KMS-11 (cell line): ENCODE measurements at regions not wholly inside any gene's neighbourhood (a gene's known extent, or its start where the extent isn't known, plus 50 kb on each side); places are given as distances from the start of the nearest gene placed in this dataset.

Experiments
- H2AFZ ChIP-seq: fragments of 200-600 bp; sonication (generic); 2 replicates; pipeline ENCODE4 v1.6.1; 2016; ENCODE audit warnings: antibody characterized with exemption, mixed run types, low read depth
- H3K27ac ChIP-seq: fragments of 200-600 bp; sonication (generic); 2 replicates; pipeline ENCODE4 v1.6.1; 2016; ENCODE audit warnings: mild to moderate bottlenecking, mixed run types
- H3K27me3 ChIP-seq: fragments of 200-600 bp; sonication (generic); 2 replicates; pipeline ENCODE4 v1.6.1; 2017; ENCODE audit warnings: mild to moderate bottlenecking, low read depth, mixed run types, moderate library complexity; ENCODE audit not compliant: insufficient read depth
- H3K36me3 ChIP-seq: fragments of 200-600 bp; sonication (generic); 2 replicates; pipeline ENCODE4 v1.6.1; 2017; ENCODE audit warnings: mild to moderate bottlenecking, mixed run types; ENCODE audit not compliant: insufficient read depth
- H3K4me1 ChIP-seq: fragments of 200-600 bp; sonication (generic); 2 replicates; pipeline ENCODE4 v1.6.1; 2016; ENCODE audit warnings: mild to moderate bottlenecking, low read depth, mixed run types; ENCODE audit not compliant: poor library complexity, severe bottlenecking
- H3K4me2 ChIP-seq: fragments of 200-600 bp; sonication (generic); 2 replicates; pipeline ENCODE4 v1.7.0; 2016; ENCODE audit warnings: mild to moderate bottlenecking, mixed run types
- H3K4me3 ChIP-seq: fragments of 200-600 bp; sonication (generic); IDR thresholded peaks from 2 replicates; pipeline ENCODE4 v1.6.1; 2017; ENCODE audit warnings: low read depth, low read length, mixed read lengths; ENCODE audit not compliant: insufficient read depth
- H3K79me2 ChIP-seq: fragments of 200-600 bp; sonication (generic); 2 replicates; pipeline ENCODE4 v1.6.1; 2016; ENCODE audit warnings: low read depth, mixed run types; ENCODE audit not compliant: insufficient read depth
- H3K9ac ChIP-seq: fragments of 200-600 bp; sonication (generic); 2 replicates; pipeline ENCODE4 v1.6.1; 2016; ENCODE audit warnings: mild to moderate bottlenecking, mixed run types
- H4K20me1 ChIP-seq: fragments of 200-600 bp; sonication (generic); 2 replicates; pipeline ENCODE4 v1.6.1; 2016; ENCODE audit warnings: mild to moderate bottlenecking, mixed run types; ENCODE audit not compliant: insufficient read depth
- CTCF ChIP-seq: fragments of 200-600 bp; sonication (generic); conservative IDR thresholded peaks from 2 replicates; pipeline ENCODE4 v1.6.1; 2017; ENCODE audit warnings: low read depth, mild to moderate bottlenecking, antibody characterized with exemption, low read length, moderate library complexity, mixed read lengths

DNA sequence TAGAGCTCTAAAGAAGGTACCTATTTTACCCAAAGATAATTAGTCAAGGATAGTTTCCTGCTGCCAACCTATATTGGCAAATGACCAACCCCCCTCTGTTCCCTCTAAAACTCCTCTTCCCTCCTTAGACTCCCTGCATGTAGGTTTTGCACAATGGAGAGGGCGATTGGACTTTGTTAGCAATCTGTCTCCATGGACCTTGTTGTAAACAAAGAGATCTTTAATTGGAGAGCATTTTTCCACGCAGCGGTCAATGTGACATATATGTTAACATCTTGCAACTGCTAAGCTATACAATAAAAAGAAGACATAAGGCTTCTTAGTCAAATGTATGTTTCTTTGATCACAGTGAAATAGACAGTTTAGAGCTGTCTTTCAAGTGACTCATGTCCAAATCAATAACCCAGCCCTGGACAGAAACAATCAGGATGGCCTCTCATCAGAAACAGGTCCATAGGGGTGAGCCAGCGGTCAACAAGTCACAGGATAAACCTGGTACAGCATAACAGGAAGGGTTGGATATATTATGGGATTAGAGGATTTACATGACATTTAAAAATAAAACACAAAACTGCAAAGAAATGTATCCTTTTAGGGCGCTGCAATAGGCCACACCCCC is 69.7 kb upstream of the UBL3 start:
- H2AFZ ChIP-seq = no peak overlapping the region
- H3K4me2 ChIP-seq = no peak overlapping the region
- H3K9ac ChIP-seq = no peak overlapping the region
- H3K27me3 ChIP-seq = no peaks in the 10 kb centered on the region
- TF ChIP-seq CTCF = no peak
- no peaks in the 10 kb centered on the region for H3K79me2 ChIP-seq
- peaks cover 24% of the 10 kb centered on the region for H3K4me1 ChIP-seq
- no peaks in the 10 kb centered on the region for H3K36me3 ChIP-seq
- H3K27ac ChIP-seq = no peak overlapping the region
- no peaks in the 10 kb centered on the region for H4K20me1 ChIP-seq
- no peak overlapping the region for H3K4me3 ChIP-seq

- Histone ChIP-seq H4K20me1 (no peaks in the 10 kb centered on the region), H3K27me3 (no peaks in the 10 kb centered on the region), H3K36me3 (no peaks in the 10 kb centered on the region), H3K27ac (no peak overlapping the region), H2AFZ (no peak overlapping the region), H3K4me3 (no peak overlapping the region), H3K4me2 (no peak overlapping the region), H3K9ac (no peak overlapping the region), H3K79me2 (no peaks in the 10 kb centered on the region), H3K4me1 (peaks cover 13% of the 10 kb centered on the region)
- no peak for TF ChIP-seq CTCF
Measured at GRCh38 chr13:29918845-29919244, 68.4 kb upstream of the UBL3 start.

DNA sequence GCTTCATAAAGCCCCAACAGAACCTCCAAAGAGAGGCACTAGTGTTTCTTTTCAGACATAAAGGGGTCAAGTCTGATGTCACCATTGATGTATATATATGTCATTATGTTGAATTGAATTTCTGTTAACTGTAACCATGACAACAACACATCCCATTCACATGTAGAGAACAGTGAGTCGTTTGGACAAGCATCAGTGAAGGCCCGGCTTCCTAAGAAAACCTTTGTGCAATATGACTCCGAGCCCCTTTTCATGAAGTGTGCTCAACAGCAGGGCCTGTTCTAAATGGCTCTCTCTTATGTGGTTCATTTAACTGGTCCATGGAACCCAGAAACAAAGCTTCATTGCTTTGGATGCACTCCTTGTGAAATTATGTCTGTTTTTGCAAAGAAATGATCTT is 67.2 kb upstream of the UBL3 start:
- no peaks in the 10 kb centered on the region for H3K27me3 ChIP-seq
- H4K20me1 ChIP-seq = no peaks in the 10 kb centered on the region
- peaks cover 1% of the 10 kb centered on the region for H3K4me1 ChIP-seq
- no peaks in the 10 kb centered on the region for H3K79me2 ChIP-seq
- H3K9ac ChIP-seq = no peak overlapping the region
- H3K4me2 ChIP-seq = no peak overlapping the region
- no peak overlapping the region for H3K4me3 ChIP-seq
- no peak overlapping the region for H3K27ac ChIP-seq
- no peaks in the 10 kb centered on the region for H3K36me3 ChIP-seq
- H2AFZ ChIP-seq = no peak overlapping the region
- no peak for TF ChIP-seq CTCF

DNA sequence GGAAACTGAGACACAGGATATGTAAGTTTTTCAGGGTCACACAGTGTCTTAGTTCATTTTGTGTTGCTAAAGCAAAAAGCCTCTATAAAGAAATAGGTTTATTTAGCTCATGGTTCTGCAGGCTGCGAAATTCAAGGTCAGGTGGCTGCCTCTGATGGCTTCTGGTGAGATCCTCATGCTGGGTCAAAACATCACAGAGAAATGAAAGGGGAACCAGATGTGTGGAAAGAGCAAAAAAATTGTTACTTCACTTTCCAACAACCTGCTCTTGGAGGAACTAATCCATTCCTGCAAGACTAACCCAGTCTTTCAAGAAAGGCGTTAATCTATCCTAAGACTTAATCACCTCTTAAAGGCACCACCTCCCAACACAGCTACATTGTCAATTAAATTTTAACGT is 64.2 kb upstream of the UBL3 start:
- Histone ChIP-seq H3K36me3 (no peaks in the 10 kb centered on the region), H3K79me2 (no peaks in the 10 kb centered on the region), H3K9ac (no peak overlapping the region), H4K20me1 (no peaks in the 10 kb centered on the region), H3K27ac (no peak overlapping the region), H3K4me1 (no peaks in the 10 kb centered on the region), H3K4me2 (no peak overlapping the region), H3K4me3 (no peak overlapping the region), H3K27me3 (no peaks in the 10 kb centered on the region), H2AFZ (no peak overlapping the region)
- TF ChIP-seq CTCF = no peak
